Karpas-422 (cell line): ENCODE measurements at regions not wholly inside any gene's neighbourhood (a gene's known extent, or its start where the extent isn't known, plus 50 kb on each side); places are given as distances from the start of the nearest gene placed in this dataset.

Experiments used
- DNase-seq: peaks from one replicate; pipeline ENCODE4 v3.0.0-alpha.2; 2015
- H2AFZ ChIP-seq: fragments of 200-600 bp; sonication (generic); 2 replicates; pipeline ENCODE4 v1.6.1; 2014; ENCODE audit warnings: antibody characterized with exemption, low read length, mixed read lengths
- H3K27ac ChIP-seq: fragments of 200-600 bp; sonication (generic); 2 replicates; pipeline ENCODE4 v1.5.1; 2014; ENCODE audit warnings: mild to moderate bottlenecking, low read length, moderate library complexity
- H3K27me3 ChIP-seq: fragments of 200-600 bp; sonication (generic); 2 replicates; pipeline ENCODE4 v1.6.1; 2014; ENCODE audit warnings: low read length, mixed read lengths
- H3K36me3 ChIP-seq: fragments of 200-600 bp; sonication (generic); 2 replicates; pipeline ENCODE4 v1.6.1; 2014; ENCODE audit warnings: low read length, mixed read lengths; ENCODE audit not compliant: insufficient read depth
- H3K4me1 ChIP-seq: fragments of 200-600 bp; sonication (generic); 2 replicates; pipeline ENCODE4 v1.6.1; 2014; ENCODE audit warnings: mild to moderate bottlenecking, low read length, mixed read lengths
- H3K4me2 ChIP-seq: fragments of 200-600 bp; sonication (generic); 2 replicates; pipeline ENCODE4 v1.6.1; 2014; ENCODE audit warnings: low read length, low read depth, mild to moderate bottlenecking; ENCODE audit not compliant: poor library complexity, severe bottlenecking
- H3K4me3 ChIP-seq: fragments of 200-600 bp; sonication (generic); 2 replicates; pipeline ENCODE4 v1.5.1; 2014; ENCODE audit warnings: mild to moderate bottlenecking, antibody characterized with exemption, low read length, mixed read lengths
- H3K79me2 ChIP-seq: fragments of 200-600 bp; sonication (generic); 2 replicates; pipeline ENCODE4 v1.6.1; 2014; ENCODE audit warnings: mild to moderate bottlenecking, low read length, mixed read lengths
- H3K9ac ChIP-seq: fragments of 200-600 bp; sonication (generic); 2 replicates; pipeline ENCODE4 v1.6.0; 2014; ENCODE audit warnings: low read length
- H3K9me2 ChIP-seq: fragments of 200-600 bp; sonication (generic), shearing (Covaris generic); replicated peaks from 2 replicates; pipeline ENCODE4 v1.6.0; 2014; ENCODE audit warnings: mild to moderate bottlenecking, low read length, moderate library complexity; ENCODE audit not compliant: insufficient read depth
- H3K9me3 ChIP-seq: fragments of 300-700, 200-600 bp; sonication (generic); 2 replicates; pipeline ENCODE4 v1.6.1; 2014; ENCODE audit warnings: low read length, mixed read lengths
- H4K20me1 ChIP-seq: fragments of 200-600 bp; sonication (generic); 2 replicates; pipeline ENCODE4 v1.6.1; 2014; ENCODE audit warnings: mild to moderate bottlenecking, antibody characterized with exemption, low read length, low read depth; ENCODE audit not compliant: insufficient read depth

DNA sequence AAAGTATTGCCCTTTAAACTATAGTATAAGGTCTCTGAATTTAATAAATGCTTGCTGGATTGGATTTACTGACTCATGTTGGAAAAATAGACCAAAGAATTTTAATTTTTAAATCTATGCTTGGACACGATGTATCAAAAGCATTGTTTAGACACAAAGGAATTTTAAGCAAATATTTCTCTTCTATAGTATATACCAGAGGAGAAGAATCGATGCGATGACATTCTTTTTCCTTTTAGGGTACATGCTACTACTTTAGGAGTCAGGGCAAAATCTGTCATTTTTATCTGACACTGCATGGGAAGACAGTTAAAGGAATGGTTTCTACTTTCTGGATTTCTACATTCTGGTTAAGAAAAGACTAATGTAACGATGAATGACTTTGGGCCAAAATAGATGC, 339.9 kb downstream of the BMPER start:
- Histone ChIP-seq H3K4me1 (no peaks in the 10 kb centered on the region), H2AFZ (no peak overlapping the region), H3K9me3 (no peaks in the 10 kb centered on the region), H3K9ac (no peak overlapping the region), H3K9me2 (no peaks in the 10 kb centered on the region), H3K36me3 (no peaks in the 10 kb centered on the region), H3K4me3 (no peak overlapping the region), H3K27me3 (no peaks in the 10 kb centered on the region), H3K27ac (no peak overlapping the region), H3K79me2 (no peaks in the 10 kb centered on the region), H4K20me1 (no peaks in the 10 kb centered on the region), H3K4me2 (no peak overlapping the region)
- no peak for DNase-seq

DNA sequence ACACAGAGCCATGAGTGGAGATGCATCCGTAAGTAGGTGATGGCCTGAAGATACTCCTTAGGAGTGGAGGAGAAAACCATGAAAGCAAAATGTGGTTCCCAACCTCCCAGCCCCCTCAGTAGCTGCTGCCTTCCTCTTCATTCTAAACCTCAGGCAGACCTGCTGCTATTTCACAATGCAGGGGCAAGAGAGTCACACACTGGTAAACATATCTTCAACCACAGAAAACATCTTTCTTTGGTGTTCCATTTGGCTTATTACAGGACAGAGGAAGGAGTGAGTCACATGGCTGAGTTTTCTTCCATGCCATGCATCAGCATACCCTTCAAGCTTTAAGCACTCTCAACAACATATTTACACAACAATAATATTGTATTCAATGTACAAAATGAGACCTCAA, 342.1 kb downstream of the BMPER start:
- Histone ChIP-seq H3K79me2 (no peaks in the 10 kb centered on the region), H3K4me1 (no peaks in the 10 kb centered on the region)

DNA sequence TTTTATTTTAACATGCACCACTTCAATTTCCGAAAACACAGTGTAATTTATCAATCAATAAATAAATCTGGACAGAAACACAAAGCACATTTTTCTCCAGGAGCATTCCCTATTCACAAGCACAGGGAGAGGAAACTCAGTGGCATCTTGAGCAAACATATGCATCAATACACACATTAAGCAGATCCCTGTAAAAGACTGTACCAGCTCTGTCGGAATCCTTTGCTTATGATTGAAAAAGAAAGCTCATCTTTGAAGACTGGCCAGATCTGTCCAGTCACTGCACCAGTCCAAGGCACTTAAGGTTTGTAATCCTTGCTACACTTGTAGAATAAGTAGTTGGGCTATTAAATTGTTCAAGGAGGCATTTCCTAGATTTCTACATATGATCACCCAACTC, 343.9 kb downstream of the BMPER start:
- Histone ChIP-seq H3K79me2 (no peaks in the 10 kb centered on the region), H4K20me1 (no peaks in the 10 kb centered on the region), H3K4me1 (no peaks in the 10 kb centered on the region), H3K27me3 (no peaks in the 10 kb centered on the region), H3K36me3 (no peaks in the 10 kb centered on the region), H3K4me3 (no peak overlapping the region), H3K9me2 (no peaks in the 10 kb centered on the region), H2AFZ (no peak overlapping the region), H3K27ac (no peak overlapping the region), H3K9me3 (no peaks in the 10 kb centered on the region), H3K9ac (no peak overlapping the region), H3K4me2 (no peak overlapping the region)
- DNase-seq, result no peak

More for the DNA sequence above, 342.1 kb downstream of the BMPER start:
- no peaks in the 10 kb centered on the region for H3K9me2 ChIP-seq
- no peak overlapping the region for H3K27ac ChIP-seq
- H3K36me3 ChIP-seq, result no peaks in the 10 kb centered on the region
- no peaks in the 10 kb centered on the region for H3K27me3 ChIP-seq
- H3K9me3 ChIP-seq, result no peaks in the 10 kb centered on the region
- DNase-seq, result no peak
- H3K4me2 ChIP-seq, result no peak overlapping the region
- no peaks in the 10 kb centered on the region for H4K20me1 ChIP-seq
- no peak overlapping the region for H3K4me3 ChIP-seq
- H3K9ac ChIP-seq, result no peak overlapping the region
- H2AFZ ChIP-seq, result no peak overlapping the region

DNA sequence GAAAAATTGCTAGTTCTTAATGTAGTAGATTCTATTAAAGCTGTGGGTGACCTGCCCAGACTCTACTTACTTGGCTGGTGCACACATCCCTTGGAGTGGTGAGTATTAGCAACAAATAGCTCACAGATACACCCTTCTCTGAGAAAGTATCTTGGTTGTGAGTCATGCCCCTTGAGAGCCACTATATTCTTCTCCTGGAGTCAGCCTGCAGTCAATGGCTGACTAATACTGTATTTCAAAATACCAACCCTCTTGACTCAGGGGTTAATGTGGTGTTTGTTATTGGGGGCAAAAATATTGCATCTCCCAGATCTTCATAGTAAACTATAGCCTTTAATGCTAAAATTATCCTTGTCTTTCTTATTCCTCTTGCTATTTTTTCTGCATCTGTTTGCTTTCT, 354.9 kb downstream of the BMPER start:
- H3K4me1 ChIP-seq, result no peaks in the 10 kb centered on the region
- no peaks in the 10 kb centered on the region for H3K9me2 ChIP-seq
- no peaks in the 10 kb centered on the region for H3K27me3 ChIP-seq
- H3K4me3 ChIP-seq, result no peak overlapping the region
- H3K27ac ChIP-seq, result no peak overlapping the region
- DNase-seq, result no peak
- H4K20me1 ChIP-seq, result no peaks in the 10 kb centered on the region
- no peaks in the 10 kb centered on the region for H3K36me3 ChIP-seq
- no peaks in the 10 kb centered on the region for H3K9me3 ChIP-seq
- H3K4me2 ChIP-seq, result no peak overlapping the region
- H3K79me2 ChIP-seq, result no peaks in the 10 kb centered on the region
- H3K9ac ChIP-seq, result no peak overlapping the region
- no peak overlapping the region for H2AFZ ChIP-seq

DNA sequence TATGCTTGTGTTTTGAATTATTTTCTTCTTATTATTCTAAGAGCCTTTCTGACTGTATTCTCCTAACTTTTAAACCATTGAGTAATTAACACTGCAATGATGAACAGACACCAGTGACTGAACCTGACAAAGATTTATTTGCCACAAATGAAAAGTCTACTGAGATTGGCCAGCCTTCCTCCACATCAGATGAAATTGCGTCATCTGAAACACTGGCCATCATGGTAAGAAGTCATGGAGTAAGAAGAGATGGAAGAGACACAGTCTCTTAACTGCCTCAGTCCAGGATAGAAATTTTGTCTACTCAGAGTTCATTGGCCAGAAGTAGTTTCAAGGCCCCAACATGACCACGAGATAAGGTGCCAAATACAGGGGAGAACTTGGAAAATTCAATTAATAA, 357.8 kb downstream of the BMPER start:
- Histone ChIP-seq H3K4me1 (no peaks in the 10 kb centered on the region), H4K20me1 (no peaks in the 10 kb centered on the region), H3K9me3 (no peaks in the 10 kb centered on the region), H3K9me2 (no peaks in the 10 kb centered on the region), H3K4me3 (no peak overlapping the region), H3K9ac (no peak overlapping the region), H3K4me2 (no peak overlapping the region), H3K27me3 (no peaks in the 10 kb centered on the region), H3K79me2 (no peaks in the 10 kb centered on the region), H3K36me3 (no peaks in the 10 kb centered on the region), H3K27ac (no peak overlapping the region), H2AFZ (no peak overlapping the region)
- DNase-seq, result no peak

DNA sequence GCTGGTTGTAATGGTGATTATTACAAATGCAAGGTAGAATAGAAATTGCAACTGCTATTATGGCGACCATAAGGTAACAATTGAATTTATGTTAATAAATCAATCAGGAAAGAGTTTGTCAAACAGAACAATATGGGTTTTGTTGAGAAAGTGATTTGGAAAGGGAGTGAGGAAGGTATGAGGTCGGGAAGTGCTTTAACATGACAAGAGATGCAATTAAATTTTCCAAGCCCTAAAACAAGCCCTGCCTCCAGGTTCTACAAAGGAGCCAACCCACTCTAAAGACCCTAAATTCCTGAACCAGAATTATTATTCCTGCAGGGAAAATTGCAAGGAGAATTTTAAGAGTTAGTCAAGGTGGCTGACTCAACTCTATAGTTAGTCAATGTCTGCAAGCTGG, 363.7 kb downstream of the BMPER start:
- no peaks in the 10 kb centered on the region for H4K20me1 ChIP-seq
- H3K4me3 ChIP-seq, result no peak overlapping the region
- H3K36me3 ChIP-seq, result no peaks in the 10 kb centered on the region
- no peak overlapping the region for H3K9ac ChIP-seq
- no peaks in the 10 kb centered on the region for H3K4me1 ChIP-seq
- no peak for DNase-seq
- no peak overlapping the region for H2AFZ ChIP-seq
- H3K27me3 ChIP-seq, result no peaks in the 10 kb centered on the region
- no peaks in the 10 kb centered on the region for H3K9me3 ChIP-seq
- no peak overlapping the region for H3K4me2 ChIP-seq
- H3K79me2 ChIP-seq, result no peaks in the 10 kb centered on the region
- H3K9me2 ChIP-seq, result no peaks in the 10 kb centered on the region; the same call in 1 of the 2 replicates
- no peak overlapping the region for H3K27ac ChIP-seq

DNA sequence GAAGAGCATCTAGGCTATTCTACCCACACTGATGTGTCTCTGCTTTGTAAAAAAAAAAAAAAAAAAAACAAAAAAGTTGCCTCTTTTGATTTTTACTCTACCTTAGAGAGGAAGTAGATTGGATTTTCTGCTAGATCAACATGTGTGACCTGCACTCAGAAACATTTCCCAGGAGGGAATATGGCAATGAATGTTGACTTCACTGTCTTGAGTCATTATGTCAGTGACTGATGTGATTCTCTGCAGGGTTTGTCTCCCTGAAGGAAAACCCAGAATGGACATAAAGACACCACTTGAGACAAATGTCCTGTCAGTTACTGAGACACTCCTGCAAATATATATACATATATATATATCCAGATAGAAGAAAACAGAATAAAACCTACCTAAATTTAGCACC, 370.3 kb downstream of the BMPER start:
- no peak overlapping the region for H2AFZ ChIP-seq
- H3K27me3 ChIP-seq, result no peaks in the 10 kb centered on the region
- H3K9me2 ChIP-seq, result no peaks in the 10 kb centered on the region
- no peaks in the 10 kb centered on the region for H3K36me3 ChIP-seq
- no peak overlapping the region for H3K27ac ChIP-seq
- no peak overlapping the region for H3K4me2 ChIP-seq
- DNase-seq, result no peak
- no peak overlapping the region for H3K4me3 ChIP-seq
- no peaks in the 10 kb centered on the region for H3K9me3 ChIP-seq
- H3K4me1 ChIP-seq, result no peaks in the 10 kb centered on the region
- H3K79me2 ChIP-seq, result no peaks in the 10 kb centered on the region
- no peaks in the 10 kb centered on the region for H4K20me1 ChIP-seq
- H3K9ac ChIP-seq, result no peak overlapping the region

DNA sequence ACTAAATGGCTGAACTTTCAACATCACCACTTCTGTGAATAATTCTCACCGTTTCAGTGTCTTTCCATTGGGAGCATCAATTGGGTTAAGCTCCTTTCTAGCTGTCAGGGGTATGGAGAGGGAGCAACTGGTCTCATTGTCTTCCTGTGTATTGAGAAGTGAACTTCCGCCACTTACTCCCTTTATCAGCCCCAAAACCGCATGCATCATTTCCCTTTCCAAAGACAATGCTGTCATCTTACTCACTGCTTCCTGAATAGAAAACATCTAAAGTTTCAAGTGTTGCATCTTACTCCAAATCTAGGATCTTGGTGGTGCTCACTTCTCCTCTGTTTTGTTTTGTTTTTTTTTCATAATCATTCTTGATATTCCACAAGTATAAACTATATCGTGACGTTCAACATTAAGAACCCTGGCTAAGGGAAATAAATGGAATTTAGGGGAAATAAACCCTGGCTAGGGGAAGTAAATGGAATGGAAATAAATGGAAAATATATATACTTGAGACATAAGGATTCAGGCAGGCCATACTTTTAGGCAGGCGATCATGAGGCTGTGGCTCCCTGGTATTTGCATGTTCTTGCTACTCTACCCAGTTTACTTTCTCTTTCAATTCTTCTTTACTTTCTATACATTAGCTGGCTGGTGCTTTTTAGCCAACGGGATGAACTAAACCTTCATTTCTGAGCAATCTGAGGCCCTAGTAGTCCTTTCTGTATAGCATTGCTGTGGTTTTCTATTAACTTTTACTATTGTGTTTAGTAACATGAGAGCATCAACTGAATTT, 371.9 kb downstream of the BMPER start:
- Histone ChIP-seq H3K9me3 (peaks cover 6% of the 10 kb centered on the region; the same call in 1 of the 2 replicates), H3K4me1 (no peaks in the 10 kb centered on the region), H3K36me3 (no peaks in the 10 kb centered on the region), H3K27me3 (no peaks in the 10 kb centered on the region), H4K20me1 (no peaks in the 10 kb centered on the region), H3K4me2 (no peak overlapping the region), H3K9ac (no peak overlapping the region), H3K27ac (no peak overlapping the region), H3K9me2 (no peaks in the 10 kb centered on the region), H3K79me2 (no peaks in the 10 kb centered on the region), H3K4me3 (no peak overlapping the region), H2AFZ (no peak overlapping the region)
- DNase-seq, result no peak
